Epithelial cell of prostate (primary cell): ENCODE measurements at regions not wholly inside any gene's neighbourhood (a gene's known extent, or its start where the extent isn't known, plus 50 kb on each side); places are given as distances from the start of the nearest gene placed in this dataset.

Experiments
- DNase-seq: peaks from one replicate; pipeline ENCODE4 v3.0.0-alpha.2; 2011; ENCODE audit warnings: low read depth, low spot score
- H3K27ac ChIP-seq: fragments of 450-650 bp; 2 replicates; pipeline ENCODE4 v1.5.1; 2017; ENCODE audit warnings: mild to moderate bottlenecking

DNA sequence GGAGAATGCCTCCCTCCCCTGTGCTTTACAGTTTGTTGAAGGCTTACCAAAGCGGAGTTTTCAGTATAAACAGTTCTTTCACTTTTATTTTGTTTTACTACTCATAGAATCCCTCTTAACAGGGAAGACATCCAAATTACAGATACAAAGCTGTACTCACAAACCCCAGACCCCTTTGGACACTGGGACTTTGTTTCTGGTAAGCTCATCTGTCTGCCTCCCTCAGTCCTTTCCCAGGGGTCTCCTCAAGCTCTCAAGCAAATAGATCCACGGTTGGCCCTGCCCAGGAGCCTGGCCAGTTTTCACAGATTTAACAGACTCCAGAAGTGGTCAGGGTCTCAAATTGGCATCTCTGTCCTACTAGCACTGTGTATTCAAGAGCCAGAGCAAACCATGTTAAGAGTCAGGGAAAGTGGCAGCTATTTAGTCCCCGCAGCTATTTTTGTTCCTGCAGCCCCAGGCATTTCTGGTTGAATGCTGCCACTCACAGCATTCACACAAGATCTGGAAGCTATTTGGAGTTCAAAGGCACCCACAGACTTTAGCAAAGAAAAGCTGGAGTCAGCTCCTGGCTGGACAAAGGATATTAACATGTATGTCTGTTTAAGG, 54.2 kb downstream of the TMEM100 start:
- no peak overlapping the region for H3K27ac ChIP-seq
- no peak for DNase-seq

DNA sequence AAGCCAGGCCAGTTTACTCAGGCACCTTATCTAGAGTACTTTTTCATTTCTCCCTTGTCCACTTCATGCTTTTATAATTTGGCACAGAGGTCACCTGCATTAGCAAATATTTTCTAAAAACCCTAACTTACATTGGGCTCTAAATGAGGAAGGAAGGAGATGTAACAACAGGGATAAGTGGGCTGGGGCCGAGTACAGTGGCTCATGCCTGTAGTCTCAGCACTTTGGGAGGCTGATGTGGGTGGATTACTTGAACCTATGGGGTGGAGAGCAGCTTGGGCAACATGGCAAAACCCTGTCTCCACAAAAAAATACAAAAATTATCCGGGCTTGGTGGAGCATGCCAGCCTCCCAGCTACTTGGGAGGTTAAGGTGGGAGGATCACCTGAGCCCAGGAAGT, 55.9 kb downstream of the TMEM100 start:
- DNase-seq: no peak
- H3K27ac ChIP-seq: no peak overlapping the region

DNA sequence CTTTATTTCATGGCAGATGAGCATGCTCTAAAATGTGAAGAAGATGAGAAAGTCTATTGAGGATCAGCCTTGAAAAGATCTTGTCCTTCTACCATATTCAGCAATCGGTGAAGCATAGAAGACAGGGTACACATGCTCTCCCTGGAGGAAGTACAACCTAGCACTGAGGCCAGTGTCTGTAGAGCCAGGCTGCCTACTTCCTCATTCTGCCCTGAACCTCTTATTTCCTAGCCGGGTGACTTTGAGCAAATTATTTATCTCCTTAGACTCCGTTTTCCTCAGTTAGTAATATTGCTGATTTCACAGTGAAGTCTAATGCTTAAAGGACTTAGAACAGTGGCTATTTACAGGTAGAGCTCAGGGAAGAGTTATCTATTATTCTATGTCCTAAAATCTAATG, 58.4 kb downstream of the TMEM100 start:
- H3K27ac ChIP-seq: no peak overlapping the region
- DNase-seq: no peak

DNA sequence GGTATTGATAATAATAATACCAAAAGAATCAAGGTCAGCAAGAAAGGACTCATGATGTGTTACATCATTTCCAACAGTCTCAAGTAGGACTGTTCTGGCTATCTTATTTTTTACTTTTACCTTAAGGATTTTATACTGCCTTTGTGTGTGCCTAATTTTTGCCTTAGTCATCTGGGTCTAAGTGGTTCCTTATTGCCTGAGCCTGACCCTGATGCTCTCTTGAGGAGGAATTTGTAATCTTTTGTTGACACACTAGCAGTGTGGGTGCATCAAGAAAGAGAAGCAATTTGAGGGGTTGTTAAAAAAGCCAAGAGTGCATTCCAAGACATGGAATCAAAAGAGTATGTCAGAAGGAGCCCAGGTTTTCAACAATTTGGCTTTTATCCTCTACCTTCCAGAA, 59.3 kb downstream of the TMEM100 start:
- no peak for DNase-seq

DNA sequence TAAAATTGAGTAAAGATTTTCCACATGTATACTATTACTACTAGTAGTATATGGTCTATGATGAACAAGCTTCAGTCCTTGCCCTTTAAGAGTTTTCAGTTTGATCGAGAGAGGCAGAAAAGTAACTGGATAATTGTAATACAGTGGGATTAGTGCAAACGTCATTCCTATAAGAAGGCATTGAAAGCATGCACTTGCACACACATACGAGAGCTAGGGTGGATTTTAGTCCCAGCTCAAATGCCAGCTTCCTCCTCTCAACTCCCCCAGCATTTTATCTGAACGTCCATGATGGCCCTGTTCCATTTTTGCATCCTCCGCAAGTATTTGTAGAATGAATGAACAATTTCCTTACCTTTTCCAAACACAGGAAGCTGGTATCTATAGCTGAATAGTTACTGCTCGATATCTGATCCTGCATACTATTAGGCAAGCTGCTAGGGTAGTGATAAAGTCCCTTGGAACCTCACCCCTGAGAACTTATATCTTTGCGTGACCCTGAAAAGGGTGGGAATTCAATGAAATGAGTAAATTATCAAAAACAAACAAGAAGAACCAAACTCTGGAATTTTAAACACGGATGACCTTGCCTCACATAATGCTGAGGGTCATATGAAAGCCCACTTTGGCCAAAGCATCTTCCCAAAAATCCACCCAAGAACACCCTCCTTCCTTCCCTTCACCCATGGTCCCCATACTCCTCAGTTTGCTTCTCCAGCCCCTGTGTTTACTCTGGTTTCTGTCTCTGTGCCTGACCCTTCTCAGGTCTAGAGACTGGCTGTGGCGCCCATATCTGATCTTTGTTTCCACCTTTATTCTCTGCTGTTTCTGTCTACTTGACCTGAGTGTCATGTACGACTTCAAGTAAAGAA, 60.5 kb downstream of the TMEM100 start:
- no peak for DNase-seq
- H3K27ac ChIP-seq: no peak overlapping the region

More for the DNA sequence above, 59.3 kb downstream of the TMEM100 start:
- H3K27ac ChIP-seq: no peak overlapping the region

DNA sequence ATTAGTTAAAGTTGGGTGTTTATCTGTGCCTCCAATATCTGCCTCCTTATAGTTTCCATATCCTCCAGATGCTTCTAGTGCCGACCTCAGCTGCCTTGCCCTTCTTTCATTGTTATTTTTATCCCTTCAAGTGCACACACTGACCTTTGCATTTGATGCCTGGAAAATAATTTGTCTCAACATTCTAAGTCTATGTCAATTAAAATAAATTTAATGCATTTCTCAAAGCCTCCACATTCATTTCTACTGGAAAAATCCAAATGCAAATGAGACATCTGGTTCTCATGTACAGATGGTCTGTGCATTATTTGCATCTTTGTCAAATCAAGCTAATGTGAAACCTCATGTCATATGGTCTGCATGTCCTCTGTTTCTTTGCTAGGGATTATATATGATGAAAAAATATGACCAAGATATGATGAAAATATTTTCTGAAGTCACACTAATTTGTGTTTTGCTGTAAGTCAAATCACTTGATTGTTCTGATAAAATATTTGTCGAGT, 61.4 kb downstream of the TMEM100 start:
- DNase-seq: no peak
- no peak overlapping the region for H3K27ac ChIP-seq

DNA sequence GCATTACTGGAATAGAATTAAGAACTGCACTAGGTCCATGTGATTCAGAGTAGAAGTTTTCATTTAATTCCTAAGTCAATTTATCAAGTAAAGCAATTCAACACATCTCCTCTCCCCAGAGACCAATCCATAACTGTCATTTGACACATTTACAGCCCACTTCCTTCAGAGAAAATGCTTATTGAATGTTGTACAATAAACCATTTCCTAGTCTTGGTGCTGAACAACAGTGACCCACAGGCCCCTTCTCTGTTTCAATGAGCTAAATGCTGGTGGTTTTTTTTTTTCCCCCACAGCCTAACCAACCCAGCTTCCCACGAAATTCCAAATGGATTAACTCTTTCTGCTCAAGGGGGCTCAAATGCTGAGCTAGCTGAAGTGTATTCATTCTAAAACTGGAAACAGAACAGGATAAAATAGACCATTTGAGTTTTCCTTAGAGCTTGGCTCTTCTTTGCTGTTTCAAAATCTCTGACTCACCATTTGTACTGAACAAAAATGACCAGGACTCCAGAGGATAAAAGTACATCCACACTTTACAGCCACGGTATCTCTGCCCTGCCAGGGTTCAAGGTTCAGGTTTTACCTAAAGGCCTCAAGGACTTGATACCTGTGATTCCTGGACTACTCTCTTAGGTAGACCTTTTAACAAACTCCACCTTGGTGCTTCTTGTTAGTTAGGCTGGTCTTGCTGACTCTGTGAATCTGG, 62.3 kb downstream of the TMEM100 start:
- no peak overlapping the region for H3K27ac ChIP-seq
- DNase-seq: no peak

DNA sequence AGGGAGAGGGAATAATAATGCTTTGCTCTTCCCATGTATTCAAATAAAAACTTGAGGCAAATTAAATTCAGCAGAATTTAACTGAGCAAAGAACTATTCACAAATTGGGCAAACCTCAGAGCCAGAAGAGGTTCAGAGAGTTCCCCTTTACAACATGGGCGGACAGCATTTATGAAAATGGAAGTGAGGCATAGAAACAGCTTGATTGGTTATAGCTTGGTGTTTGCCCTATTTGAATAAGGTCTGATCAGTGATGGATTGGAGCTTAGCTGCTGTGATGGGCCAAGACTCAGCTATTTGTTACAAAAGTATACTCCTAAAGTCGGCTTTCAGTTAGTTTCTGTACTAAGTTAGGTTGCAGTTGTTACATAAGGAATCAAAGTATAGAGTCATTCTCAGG, 63.0 kb downstream of the TMEM100 start:
- H3K27ac ChIP-seq: no peak overlapping the region
- DNase-seq: no peak

DNA sequence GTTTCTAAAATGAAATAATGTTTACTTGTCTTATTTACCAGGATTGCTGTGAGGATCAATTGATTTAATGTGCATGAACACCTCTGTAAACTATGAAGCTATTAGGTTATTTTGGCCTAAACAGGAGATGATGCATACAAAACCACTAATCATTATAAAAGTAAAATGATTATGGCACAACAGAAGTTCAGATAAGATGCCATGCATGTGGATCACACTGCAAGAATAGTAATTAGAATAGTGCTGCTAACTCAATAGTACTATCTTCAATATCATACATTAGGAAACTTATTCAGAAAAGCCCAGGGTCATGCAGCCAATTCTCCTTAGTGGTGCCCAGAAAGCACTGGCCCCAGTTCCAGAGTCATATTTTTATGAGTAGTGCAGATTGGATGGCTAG, 66.9 kb downstream of the TMEM100 start:
- no peak overlapping the region for H3K27ac ChIP-seq
- no peak for DNase-seq

DNA sequence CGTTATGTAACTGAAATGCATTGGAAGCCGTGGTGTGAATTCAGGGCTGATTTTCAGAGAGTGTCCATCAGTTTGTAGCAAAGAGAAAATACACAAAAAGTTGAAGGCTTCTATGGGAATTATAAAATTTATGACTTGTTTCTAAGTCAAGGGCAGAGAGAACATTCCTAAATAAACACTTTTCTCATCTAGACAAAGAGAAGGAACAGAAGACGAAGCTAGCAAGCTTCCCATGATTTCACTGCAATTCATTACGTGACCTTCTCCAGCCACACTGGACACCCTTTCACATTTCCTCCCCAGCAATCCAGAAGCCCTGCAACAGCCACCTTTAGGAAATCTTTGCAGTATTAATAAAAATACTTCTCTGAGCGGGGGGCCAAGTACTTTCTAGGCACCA, 67.8 kb downstream of the TMEM100 start:
- DNase-seq: no peak
- no peak overlapping the region for H3K27ac ChIP-seq

DNA sequence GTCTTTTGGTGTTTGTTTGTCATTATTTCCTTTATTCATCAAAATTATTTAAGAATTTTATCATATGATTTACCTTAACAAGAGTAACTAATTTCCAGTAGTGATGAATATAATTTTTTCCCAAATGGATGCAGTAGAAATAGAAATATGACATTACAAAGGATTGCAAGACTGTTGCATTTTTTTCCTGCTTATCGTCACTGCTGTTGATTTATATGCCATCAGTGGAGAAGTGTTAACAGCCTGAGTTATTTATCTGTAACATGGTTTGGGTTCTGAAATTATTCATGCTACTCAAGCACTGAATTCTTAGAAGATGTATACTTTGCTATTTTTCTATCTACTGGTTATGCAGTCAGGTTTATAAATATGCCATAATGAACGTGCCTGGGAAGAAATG, 68.6 kb downstream of the TMEM100 start:
- no peak for DNase-seq
- no peak overlapping the region for H3K27ac ChIP-seq

DNA sequence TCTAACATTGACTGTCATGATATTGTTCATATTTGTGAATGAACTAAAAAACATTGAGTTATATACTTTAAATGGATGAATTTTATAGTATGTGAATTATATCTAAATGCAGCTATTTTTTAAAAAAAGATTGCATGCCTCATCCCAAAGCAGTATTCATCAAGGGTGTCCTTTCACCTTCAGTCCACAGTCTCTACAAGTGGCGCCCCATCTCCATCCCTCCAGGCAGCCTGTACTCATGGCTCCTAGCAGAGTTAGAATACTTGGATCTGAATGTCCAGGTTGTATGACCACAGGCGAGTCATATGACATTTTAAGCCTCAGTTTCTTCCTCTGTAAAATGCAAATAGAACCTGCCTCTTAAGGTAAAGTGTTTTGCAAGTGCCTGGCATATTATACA, 69.8 kb downstream of the TMEM100 start:
- DNase-seq: no peak
- H3K27ac ChIP-seq: no peak overlapping the region

DNA sequence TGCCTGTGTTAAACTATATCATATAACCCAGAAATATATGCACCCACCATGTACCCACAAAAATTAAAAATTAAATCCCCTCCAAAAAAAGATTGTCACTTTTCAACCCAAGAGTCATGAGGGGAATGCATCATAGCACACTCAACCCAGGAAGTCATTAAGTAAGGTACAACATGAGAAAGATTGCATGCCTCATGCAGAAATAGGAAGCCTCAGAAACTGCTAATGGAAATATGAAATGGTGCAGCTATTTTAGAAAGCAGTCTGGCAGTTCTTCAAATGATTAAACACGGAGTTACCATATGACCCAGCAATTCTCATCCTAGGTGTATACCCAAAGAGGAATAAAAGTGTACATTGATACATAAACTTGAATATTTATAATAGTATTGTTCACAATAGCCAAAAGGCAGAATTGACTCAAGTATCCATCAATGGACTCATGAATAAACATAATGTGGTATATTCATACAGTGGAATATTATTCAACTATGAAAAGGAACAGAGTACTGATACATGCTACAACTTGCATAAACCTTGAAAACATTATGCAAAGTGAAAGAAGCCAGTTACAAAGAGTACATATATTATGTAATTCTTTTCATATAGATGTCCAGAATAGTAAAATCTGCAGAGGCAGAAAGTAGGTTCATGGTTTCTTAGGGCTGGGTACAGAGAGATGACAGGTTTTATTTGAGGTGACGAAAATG, 70.4 kb downstream of the TMEM100 start:
- H3K27ac ChIP-seq: no peak overlapping the region
- DNase-seq: no peak

DNA sequence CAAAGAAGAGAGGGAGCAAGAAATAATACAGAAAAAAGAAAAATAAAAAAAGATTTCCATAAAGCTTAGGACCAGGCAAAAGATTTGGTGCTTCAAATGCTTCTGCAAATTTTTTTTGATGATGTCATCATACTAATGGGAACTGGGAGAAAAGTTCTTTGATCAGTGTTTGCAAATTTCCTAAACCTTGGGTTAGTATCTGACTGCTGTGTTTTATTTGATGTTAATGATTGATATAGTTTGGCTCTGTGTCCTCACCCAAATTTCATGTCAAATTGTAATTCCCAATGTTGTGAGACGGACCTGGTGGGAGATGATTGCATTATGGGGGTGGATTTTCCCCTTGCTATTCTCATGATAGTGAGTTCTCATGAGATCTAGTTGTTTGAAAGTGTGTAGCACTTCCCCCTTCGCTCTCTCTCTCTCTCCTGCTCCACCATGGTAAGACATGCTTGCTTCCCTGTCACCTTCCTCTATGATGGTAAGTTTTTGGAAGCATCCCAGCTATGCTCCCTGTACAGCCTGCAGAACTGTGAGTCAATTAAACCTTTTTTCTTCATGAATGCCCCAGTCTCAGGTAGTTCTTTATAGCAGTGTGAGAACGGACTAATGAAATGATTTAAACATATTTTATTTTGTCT, 72.6 kb downstream of the TMEM100 start:
- H3K27ac ChIP-seq: no peak overlapping the region
- no peak for DNase-seq

DNA sequence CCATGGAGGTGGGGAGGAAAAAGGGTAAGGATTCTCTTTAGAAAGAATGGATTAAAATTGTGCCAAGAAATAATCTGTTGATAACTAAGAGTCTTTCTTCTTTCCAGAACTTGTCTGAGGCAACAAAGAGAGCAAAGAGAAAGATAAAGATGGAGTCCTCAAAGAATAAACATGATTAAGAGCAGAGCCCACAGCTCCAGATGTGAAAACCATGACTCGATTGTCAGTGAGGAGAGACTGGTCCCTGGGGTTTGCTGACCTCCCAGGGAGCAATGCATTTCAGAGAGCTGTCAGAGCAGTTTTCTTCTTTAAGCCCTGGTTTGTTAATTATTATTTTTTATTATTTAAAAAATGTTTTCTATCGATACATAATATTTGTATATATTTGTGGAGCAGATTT, 74.6 kb downstream of the TMEM100 start:
- no peak overlapping the region for H3K27ac ChIP-seq
- DNase-seq: no peak

DNA sequence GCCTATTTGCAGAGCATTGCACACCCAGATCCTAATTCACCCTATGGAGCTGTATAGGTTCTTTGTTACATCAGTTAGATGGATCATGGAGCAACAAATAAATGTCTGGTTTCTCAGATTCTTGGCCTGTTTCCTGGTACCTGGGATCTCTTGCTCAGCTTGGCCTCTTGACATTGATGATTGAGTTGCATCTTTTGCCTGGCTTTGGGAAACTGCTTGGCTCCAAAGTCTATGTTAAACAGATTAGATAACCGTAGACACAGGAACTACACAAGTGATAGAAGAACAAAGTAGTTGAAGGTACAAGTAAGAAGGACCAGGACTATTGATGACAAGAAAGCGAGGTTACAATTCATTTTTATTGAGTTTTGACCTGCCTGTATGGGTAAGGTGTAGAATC, 77.3 kb downstream of the TMEM100 start:
- no peak overlapping the region for H3K27ac ChIP-seq
- no peak for DNase-seq

DNA sequence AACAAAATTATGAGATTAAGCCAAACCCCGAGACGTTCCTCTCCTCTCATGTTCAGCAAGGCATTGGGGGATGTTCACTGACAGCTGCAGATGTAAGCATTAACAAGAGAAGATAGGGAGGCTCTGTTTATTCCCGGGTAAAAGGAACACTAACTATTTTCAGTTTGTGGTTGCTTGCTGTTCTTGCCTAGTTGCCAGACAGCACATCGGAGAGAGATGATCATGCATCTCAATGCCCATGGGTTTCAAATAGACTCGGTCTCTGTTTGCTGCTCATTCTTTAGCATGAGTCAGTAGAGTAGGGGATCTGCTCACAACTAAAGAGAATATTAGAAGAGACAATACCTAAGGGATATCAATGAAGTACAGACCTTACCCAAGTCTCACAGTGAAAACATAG, 78.3 kb downstream of the TMEM100 start:
- H3K27ac ChIP-seq: no peak overlapping the region

DNA sequence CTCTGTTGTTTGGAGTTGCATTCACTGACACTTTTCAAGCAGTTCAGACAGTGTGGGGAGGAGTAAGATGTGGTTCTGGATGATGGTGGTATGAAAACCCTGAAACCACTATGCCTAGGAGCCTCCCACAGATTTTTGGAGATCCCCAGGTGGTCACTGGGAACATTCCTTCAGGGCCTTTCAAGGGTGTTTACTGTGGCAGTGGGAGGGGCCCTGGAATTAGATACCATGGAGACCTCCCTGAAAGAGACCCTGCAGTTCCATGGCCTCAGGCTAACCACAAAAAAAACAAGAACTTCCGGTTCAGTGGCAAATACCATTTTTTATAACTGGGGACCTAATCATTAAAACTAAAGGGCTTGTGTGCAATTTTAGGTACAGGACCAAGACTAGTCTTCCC, 79.9 kb downstream of the TMEM100 start:
- DNase-seq: no peak
- H3K27ac ChIP-seq: no peak overlapping the region

More for the DNA sequence above, 78.3 kb downstream of the TMEM100 start:
- no peak for DNase-seq

DNA sequence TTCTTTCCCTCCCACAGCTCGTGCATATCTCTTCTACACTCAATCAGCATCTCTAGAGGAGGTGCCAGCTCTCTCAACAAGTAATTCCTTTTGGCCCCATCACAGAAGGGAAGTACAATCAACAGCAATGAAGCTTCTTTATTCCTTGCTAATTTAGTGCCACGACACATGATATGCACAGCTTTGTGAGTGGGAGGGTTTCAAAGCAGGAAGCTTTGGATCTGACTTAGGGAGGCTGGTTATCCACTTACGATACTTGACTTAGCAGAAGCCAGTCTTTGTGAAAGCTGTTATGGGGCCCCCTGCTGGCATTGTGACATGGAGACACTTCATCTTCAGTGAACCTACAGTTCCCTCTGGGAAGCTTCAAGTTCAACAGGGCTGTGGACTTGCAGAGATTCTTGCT, 81.0 kb downstream of the TMEM100 start:
- no peak for DNase-seq

DNA sequence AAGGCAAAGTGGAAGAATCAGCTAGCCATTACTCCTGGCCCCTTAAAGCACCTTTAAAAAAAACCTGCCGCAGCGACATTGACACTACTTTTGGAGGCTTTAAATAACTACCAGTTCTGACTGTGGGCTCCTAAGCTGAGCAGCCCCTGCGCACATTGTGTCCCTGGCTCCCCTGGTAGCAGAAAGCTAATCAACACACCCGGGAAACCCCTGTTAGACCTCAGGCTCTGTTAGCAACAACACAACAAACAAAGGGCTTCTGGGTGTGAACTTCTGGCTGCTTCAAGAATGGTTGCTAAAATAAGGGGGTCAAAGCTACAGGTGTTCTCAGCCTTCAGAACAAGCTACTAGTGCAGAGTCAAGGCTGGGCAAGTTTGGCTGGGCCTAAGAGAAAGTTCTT, 83.6 kb downstream of the TMEM100 start:
- H3K27ac ChIP-seq: no peak overlapping the region
- no peak for DNase-seq

More for the DNA sequence above, 81.0 kb downstream of the TMEM100 start:
- no peak overlapping the region for H3K27ac ChIP-seq
